ENCODE measurements at regions not wholly inside any gene's neighbourhood (a gene's known extent, or its start where the extent isn't known, plus 50 kb on each side); places are given as distances from the start of the nearest gene placed in this dataset.
A peak's percentile ranks its signal among the peaks of the same experiment; 100 is the strongest.

DNA sequence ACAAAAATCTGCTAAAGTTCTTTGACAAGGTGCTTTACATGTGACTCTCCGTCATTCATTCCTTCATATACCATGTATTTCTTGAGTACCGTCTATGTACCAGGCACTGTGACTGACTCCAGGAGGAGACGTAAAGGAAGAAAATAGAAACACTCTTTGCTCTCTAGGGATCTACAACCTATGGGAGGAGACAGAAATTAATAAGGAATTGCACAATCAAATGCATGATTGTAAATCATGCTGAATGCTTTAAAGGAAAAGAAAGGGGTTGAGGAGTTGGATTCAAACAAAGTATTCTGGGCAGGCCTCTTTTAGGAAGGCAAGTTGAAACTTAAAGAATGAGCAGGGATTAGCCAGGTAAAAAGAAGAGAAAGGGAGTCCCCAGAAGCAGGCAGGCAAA is 239.1 kb upstream of the FGGY start:
- no peak for DNase-seq (ENCODE audit: low read depth, low spot score)
- no peak overlapping the region for H3K4me3 ChIP-seq (ENCODE audit: low read depth, low read length)
- CTCF ChIA-PET: interaction anchor here (1.3 kb wide), 1 partner anchor 9 kb away, joined by 4 read pairs; no protein-coding TSS in a partner anchor
- POLR2A ChIA-PET: no interaction called here
- TF ChIP-seq CTCF (IDR thresholded peaks at IDR 0.05; ENCODE audit: insufficient read depth, low read length, missing control alignments): no peak

DNA sequence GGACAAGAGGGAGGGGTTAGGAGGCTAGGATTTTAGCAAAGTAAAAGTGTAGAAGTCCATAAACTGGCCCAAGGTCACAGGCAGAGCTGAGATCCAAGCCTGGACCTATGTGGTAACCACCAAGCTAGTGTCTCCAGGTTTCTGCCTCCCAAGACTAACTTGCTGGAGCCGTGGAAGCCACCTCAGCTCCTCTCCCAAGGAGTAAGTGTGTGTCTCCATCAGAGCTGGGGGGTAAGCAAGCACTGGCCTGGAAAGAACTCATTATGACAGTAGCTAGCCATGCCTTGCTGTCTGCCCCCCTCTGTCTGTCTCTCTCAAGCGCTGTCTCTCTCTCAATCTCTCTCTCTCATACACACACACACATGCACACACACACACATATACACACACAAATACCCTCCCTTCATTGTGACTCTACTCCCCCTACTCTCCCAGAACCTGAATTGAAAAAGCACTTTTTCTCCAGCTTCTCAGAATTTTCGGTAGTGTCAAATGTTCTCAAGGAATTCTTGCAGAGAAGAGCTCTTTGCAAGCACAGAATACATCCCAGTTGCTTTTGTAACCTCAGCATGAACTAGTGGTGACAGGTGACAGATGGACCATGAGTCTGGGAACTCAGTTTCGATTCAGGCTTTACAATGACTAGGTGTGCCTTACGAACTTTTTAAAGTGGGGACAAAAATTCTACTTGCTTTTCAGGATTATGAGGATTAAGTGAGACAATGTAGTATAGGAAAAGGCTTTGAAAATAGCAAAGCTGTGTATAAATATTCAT is 238.0 kb upstream of the FGGY start:
- CTCF ChIA-PET: interaction anchor here (1.3 kb wide), 1 partner anchor 8 kb away, joined by 4 read pairs; no protein-coding TSS in a partner anchor
- POLR2A ChIA-PET: no interaction called here
- no peak for TF ChIP-seq CTCF (IDR thresholded peaks at IDR 0.05; ENCODE audit: insufficient read depth, low read length, missing control alignments)
- DNase-seq (ENCODE audit: low read depth, low spot score): no peak
- no peak overlapping the region for H3K4me3 ChIP-seq (ENCODE audit: low read depth, low read length)

DNA sequence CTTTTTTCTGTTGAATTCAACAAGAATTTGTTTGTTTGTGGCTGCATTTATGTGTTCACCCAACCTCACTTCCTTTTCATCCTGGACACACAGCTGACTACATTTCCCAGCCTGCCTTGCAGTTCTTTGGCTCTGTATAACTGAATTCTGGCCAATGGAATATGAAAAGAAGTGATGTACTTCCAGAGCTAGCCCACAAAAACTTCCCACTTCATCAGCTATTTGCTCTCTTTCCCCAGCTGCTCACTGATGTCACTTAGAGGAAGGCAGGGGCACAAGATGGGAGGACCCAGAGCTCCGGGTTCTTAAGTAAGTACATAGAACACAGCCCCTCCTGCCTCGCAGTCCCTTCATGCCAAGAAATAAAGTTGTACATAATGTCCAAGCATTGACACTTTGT is 235.0 kb upstream of the FGGY start:
- ChIA-PET CTCF (interaction anchor here (1.5 to 2.8 kb wide), 3 partner anchors 8 to 698 kb away, joined by 5 to 11 read pairs (median 7); no protein-coding TSS in a partner anchor), POLR2A (interaction anchor here (1.1 kb wide), 1 partner anchor 278 kb away, joined by 5 read pairs; the partner anchor contains the start of gene JUN)
- peak overlapping the region; percentile 27 for H3K4me3 ChIP-seq (ENCODE audit: low read depth, low read length)
- peak; percentile 64 for DNase-seq (ENCODE audit: low read depth, low spot score)
- TF ChIP-seq CTCF (IDR thresholded peaks at IDR 0.05; ENCODE audit: insufficient read depth, low read length, missing control alignments): no peak

DNA sequence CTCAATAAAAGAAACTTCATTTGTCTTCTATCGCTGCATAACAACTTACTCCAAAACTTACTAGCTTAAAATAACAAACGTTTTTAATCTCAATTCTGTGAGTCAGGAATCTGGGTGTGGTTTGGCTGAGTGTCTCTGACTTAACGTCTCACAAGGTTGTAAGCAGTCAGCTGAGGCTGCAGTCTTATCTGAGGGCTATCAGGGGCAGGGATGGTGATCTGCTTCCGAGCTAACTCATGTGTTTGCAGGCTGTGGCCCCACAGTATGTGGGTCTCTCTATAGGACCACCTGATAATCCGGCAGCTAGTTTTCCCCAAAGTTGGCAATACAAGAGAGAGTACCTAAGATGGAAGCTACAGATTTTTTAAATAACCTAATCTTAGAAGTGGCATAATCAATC is 234.2 kb upstream of the FGGY start:
- no peak for TF ChIP-seq CTCF (IDR thresholded peaks at IDR 0.05; ENCODE audit: insufficient read depth, low read length, missing control alignments)
- CTCF ChIA-PET: interaction anchor here (1.5 to 2.8 kb wide), 3 partner anchors 7 to 697 kb away, joined by 5 to 11 read pairs (median 7); no protein-coding TSS in a partner anchor
- POLR2A ChIA-PET: no interaction called here
- H3K4me3 ChIP-seq (ENCODE audit: low read depth, low read length): no peak overlapping the region
- DNase-seq (ENCODE audit: low read depth, low spot score): no peak

GRCh38 chr1:59063501-59063900 is 233.4 kb upstream of the FGGY start:
- H3K4me3 ChIP-seq (ENCODE audit: low read depth, low read length): no peak overlapping the region
- DNase-seq (ENCODE audit: low read depth, low spot score): no peak

More at GRCh38 chr1:59063501-59063900, 233.4 kb upstream of the FGGY start:
- ChIA-PET POLR2A (no interaction called here), CTCF (interaction anchor here (1.8 to 2.8 kb wide), 2 partner anchors 13 to 696 kb away, joined by 7 to 11 read pairs; no protein-coding TSS in a partner anchor)
- TF ChIP-seq CTCF (IDR thresholded peaks at IDR 0.05; ENCODE audit: insufficient read depth, low read length, missing control alignments): no peak
